ENCODE measurements at regions not wholly inside any gene's neighbourhood (a gene's known extent, or its start where the extent isn't known, plus 50 kb on each side); places are given as distances from the start of the nearest gene placed in this dataset.

DNA sequence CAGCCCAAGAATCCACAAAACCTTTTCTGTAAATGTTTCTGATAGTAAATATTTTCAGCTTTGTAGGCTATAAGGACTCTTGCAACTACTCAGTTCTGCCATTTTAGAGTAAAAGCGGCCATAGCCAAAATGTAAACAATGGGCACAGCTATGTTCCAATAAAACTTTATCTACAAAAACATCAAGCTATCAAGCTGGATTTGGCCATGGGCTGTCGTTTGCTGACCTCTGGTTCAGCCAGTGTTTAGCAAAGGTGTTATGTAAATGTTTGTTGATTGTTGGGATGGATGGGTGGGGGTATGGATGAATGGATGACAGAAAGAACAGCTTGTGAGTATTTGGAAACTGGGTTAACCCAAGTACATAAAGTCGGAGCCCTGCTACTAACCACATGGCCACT lies 111.1 kb upstream of the VRK1 start:
- TF ChIP-seq EZH2 (IDR thresholded peaks at IDR 0.05; ENCODE audit: borderline replicate concordance, low read depth, low read length, severe bottlenecking) (no peak), CTCF (IDR thresholded peaks at IDR 0.05; ENCODE audit: extremely low read depth in 1 of 2, insufficient read depth in 1 of 2, low read depth in 1 of 2, low read length in 2 of 2) (no peak), POLR2A (IDR thresholded peaks at IDR 0.05; ENCODE audit: low read depth, low read length) (no peak)

All from endothelial cell of umbilical vein (primary cell).